ENCODE measurements at regions not wholly inside any gene's neighbourhood (a gene's known extent, or its start where the extent isn't known, plus 50 kb on each side); places are given as distances from the start of the nearest gene placed in this dataset.
"Not testable (repeated sequence)": the region's sequence is repeated elsewhere in the genome, so short reads cannot be mapped to it uniquely, and the experiment has no call there.

- no peak for DNase-seq (ENCODE audit: low read depth in 2 of 3, low spot score in 1 of 3)
Observed at GRCh38 chr2:118791483-118791882, 56.0 kb downstream of the EN1 start.

DNA sequence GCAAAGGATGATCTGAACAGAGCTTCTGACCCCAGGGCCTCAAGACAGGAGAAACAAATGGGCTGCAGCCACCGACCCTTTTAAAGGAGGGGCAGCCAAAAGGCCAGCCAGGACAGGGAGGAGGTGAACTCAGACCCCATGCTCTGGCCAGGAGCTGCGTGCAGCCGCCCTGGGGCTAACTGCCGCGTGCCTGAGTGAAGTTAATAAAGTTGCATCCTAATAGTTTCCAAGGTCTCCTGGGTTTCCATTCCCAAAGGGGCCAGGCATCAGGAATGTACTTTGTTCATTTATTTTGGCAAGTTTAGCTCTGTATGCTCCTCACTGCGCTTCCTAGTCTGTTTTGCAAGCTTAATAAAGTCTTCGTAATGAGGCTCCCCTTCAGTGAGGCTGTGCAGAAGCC, 60.7 kb downstream of the EN1 start:
- no peak for DNase-seq (ENCODE audit: low read depth in 2 of 3, low spot score in 1 of 3)

DNA sequence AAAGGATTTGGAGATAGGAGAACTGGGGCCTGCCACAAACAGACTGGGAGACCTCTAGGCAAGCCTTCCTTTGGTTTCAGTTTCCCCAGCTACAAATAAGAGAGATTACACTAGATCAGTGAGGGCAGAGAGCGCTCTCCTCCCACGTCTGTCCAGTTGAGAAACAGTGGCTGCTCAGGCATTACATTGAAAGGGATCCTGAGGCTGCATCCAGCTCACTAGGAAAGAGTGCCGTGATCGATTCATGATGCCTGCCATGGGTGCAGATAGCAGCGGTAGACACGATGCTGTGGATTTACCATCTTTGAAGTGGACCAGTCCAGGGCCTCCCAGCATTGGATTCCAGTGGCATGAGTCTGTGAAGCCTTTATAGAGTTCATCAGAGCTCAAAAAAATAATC, 62.6 kb downstream of the EN1 start:
- no peak for DNase-seq (ENCODE audit: low read depth in 2 of 3, low spot score in 1 of 3)

DNA sequence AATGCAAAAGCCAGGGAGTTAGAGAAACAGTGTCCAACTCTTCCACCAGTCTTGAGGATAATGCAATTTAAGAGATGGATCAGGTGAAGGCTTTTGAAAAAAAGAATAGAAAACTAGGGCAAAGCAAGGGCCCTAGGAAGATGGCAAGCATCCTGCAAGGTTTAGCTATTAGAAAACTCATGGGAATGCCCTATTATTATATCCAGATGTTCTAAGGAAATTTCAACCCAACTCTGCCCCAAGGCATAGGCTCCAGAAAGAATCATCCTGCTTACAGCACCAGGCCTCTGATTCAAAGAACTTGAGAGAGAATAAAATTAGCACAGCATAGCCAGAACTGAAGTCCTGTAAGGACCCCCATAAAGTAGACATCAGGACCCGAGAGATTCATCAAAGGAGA, 68.1 kb downstream of the EN1 start:
- no peak for DNase-seq (ENCODE audit: low read depth in 2 of 3, low spot score in 1 of 3)

GRCh38 chr2:118774458-118775133, 72.9 kb downstream of the EN1 start:
- DNase-seq (ENCODE audit: low read depth in 2 of 3, low spot score in 1 of 3), result peak; percentile 5 to 15 (median 12)

GRCh38 chr2:118773826-118774225, 73.6 kb downstream of the EN1 start:
- DNase-seq (ENCODE audit: low read depth in 2 of 3, low spot score in 1 of 3), result no peak

DNA sequence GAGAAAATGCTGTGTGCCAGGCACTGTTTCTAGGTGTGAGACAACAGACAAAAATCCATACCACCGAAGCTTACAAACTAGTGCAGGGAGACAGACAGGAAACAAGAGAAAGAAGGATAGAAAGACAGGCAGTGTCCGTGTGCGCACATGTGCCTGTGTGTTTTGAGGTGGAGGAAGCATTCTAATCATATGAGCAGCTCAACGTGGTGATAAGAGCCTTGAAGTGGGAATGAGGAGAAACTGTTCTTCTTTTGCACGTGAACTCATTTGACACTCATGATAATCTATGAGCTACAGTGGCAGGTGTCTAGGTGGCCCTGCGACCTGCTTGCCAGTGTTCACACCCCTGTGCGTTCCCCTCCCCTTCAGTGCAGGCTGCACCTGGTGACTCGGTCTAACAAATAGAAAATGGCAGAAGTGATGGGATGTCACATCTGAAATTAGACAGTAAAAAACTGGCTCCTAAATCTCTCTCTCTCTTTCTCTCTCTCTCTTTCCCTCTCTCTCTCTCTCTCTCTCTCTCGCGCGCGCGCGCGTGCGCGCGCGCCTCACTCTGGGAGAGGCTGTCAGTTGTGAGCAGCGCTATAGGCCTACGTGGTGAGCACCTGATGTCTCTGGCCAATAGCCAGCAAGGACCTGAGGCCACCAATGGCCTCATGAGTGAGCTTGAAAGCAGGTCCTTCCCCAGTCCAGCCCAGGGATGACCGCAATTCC, 74.8 kb downstream of the EN1 start:
- DNase-seq (ENCODE audit: low read depth in 2 of 3, low spot score in 1 of 3), result no peak

- no peak for DNase-seq (ENCODE audit: low read depth in 2 of 3, low spot score in 1 of 3)
Observed at GRCh38 chr2:118769707-118770400, 77.6 kb downstream of the EN1 start.

DNA sequence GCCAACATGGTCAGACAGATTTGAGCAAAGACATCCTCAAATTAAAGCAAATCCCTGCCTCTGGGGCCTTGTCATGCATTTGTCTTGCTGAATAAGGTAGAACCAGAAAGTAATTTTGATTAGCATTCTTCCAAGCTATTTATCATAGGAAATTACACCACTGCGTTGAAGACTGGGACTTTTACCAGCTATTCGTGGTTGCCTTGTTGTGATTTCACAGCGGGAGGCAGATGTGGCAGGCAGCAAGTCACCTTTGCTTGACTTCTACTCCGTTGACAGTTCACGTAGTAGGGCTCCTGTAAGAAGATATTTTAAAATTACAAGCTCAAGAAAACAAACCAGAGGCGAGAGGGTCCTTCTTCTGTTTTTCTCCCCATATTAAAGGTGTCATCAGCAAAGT, 80.6 kb downstream of the EN1 start:
- DNase-seq (ENCODE audit: low read depth in 2 of 3, low spot score in 1 of 3), result no peak

- DNase-seq (ENCODE audit: low read depth in 2 of 3, low spot score in 1 of 3), result no peak
Observed at GRCh38 chr2:118764855-118765254, 82.6 kb downstream of the EN1 start.

DNA sequence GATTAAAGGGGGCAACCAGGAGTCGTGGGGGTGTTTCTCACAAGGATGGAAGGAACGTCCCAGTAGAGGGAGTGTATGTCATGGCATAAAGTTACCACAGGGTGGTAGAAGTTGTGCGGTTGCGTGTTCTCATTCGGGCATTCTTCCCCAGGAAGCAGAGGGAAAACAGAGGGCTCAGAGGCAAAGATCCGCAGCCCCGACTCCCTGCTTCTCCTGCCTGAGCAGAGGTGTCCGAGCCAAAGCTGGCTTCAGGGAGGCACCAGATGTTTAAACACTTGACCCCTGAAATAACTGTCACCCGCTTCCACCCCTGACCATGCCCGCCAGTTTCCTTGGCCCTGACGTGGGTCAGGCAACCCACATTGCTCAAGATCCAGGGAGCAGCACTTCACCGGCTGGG, 83.7 kb downstream of the EN1 start:
- no peak for DNase-seq (ENCODE audit: low read depth in 2 of 3, low spot score in 1 of 3)

- DNase-seq (ENCODE audit: low read depth in 2 of 3, low spot score in 1 of 3), result no peak
Observed at GRCh38 chr2:118762290-118762689, 85.2 kb downstream of the EN1 start.

- no peak for DNase-seq (ENCODE audit: low read depth in 2 of 3, low spot score in 1 of 3)
Observed at GRCh38 chr2:118761771-118762170, 85.7 kb downstream of the EN1 start.

- no peak for DNase-seq (ENCODE audit: low read depth in 2 of 3, low spot score in 1 of 3)
Observed at GRCh38 chr2:118755901-118756300, 91.5 kb downstream of the EN1 start.

DNA sequence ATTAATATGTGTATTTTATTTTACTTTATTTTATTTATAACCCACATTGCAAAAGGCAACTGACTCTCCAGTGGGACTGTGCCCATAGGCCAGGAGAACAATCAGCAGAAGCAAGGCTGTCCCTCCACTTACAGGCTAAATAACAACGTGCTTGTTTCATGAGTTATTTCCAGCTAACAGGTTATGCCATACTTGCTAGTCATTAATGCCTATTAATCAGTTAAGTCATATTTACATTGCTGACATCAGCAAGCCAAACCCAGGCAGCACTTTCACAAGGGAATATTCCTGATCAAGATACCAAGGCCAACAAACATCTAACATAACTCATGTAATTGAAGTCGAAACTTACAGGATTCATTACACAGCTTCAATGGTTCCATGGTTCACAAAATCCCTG, 92.1 kb downstream of the EN1 start:
- no peak for DNase-seq (ENCODE audit: low read depth in 2 of 3, low spot score in 1 of 3)

- no peak for DNase-seq (ENCODE audit: low read depth in 2 of 3, low spot score in 1 of 3)
Observed at GRCh38 chr2:118752762-118753429, 94.6 kb downstream of the EN1 start.

DNA sequence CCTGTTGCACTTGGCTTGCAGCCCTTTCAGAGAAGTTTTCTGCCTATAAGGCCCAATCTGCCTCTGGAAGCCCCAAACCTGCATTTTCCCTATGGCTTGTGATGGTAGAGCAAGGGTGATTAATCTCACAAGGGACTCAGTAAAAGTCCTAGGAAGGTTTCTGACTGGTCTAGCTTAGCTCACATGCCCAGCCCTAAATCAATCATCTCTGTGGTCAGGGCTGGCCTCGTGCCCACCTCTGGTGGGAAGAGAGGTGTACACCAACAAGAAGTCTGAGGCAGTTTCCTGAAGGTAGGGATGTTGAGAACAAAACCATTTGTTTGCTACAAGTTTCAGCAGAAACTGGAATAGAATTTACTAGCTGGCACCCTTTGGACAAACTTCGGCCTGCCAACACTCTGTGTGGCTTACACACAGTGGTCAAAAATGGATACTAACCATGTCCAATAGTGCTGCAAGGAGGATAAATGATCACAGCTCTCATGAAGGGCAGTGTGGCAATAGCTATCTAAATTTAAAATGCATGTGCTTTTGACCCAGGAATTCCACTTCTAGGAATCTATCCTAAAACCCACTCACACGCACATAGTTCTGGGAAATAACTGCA, 96.4 kb downstream of the EN1 start:
- DNase-seq (ENCODE audit: low read depth in 2 of 3, low spot score in 1 of 3), result no peak

- DNase-seq (ENCODE audit: low read depth in 2 of 3, low spot score in 1 of 3), result no peak
Observed at GRCh38 chr2:118748245-118748885, 99.1 kb downstream of the EN1 start.

- no peak for DNase-seq (ENCODE audit: low read depth in 2 of 3, low spot score in 1 of 3)
Observed at GRCh38 chr2:118747637-118748036, 99.8 kb downstream of the EN1 start.

GRCh38 chr2:118747066-118747465, 100.4 kb downstream of the EN1 start:
- no peak for DNase-seq (ENCODE audit: low read depth in 2 of 3, low spot score in 1 of 3)

- not testable (repeated sequence) for DNase-seq (ENCODE audit: low read depth in 2 of 3, low spot score in 1 of 3)
Observed at GRCh38 chr2:118744682-118745181, 102.7 kb downstream of the EN1 start.
